ENCODE measurements at regions not wholly inside any gene's neighbourhood (a gene's known extent, or its start where the extent isn't known, plus 50 kb on each side); places are given as distances from the start of the nearest gene placed in this dataset.
"Not testable (repeated sequence)": the region's sequence is repeated elsewhere in the genome, so short reads cannot be mapped to it uniquely, and the experiment has no call there.

GRCh38 chr17:34039759-34040555 is 215.1 kb upstream of the CCL2 start:
- DNase-seq, result not testable (repeated sequence)

GRCh38 chr17:34045990-34046389 is 209.1 kb upstream of the CCL2 start:
- no peak for DNase-seq

- no peak for DNase-seq
Observed at GRCh38 chr17:34051046-34051445, 204.0 kb upstream of the CCL2 start.

- DNase-seq, result no peak
Observed at GRCh38 chr17:34054495-34054894, 200.6 kb upstream of the CCL2 start.

- no peak for DNase-seq
Observed at GRCh38 chr17:34055606-34056005, 199.5 kb upstream of the CCL2 start.

- DNase-seq, result no peak
Observed at GRCh38 chr17:34059423-34060220, 195.5 kb upstream of the CCL2 start.

- no peak for DNase-seq
Observed at GRCh38 chr17:34066528-34066927, 188.6 kb upstream of the CCL2 start.

- no peak for DNase-seq
Observed at GRCh38 chr17:34067011-34067410, 188.1 kb upstream of the CCL2 start.

- no peak for DNase-seq
Observed at GRCh38 chr17:34068571-34068970, 186.5 kb upstream of the CCL2 start.

GRCh38 chr17:34070712-34071111 is 184.4 kb upstream of the CCL2 start:
- DNase-seq, result no peak

- no peak for DNase-seq
Observed at GRCh38 chr17:34071886-34072420, 183.1 kb upstream of the CCL2 start.

GRCh38 chr17:34075076-34075475 is 180.0 kb upstream of the CCL2 start:
- no peak for DNase-seq

- DNase-seq, result no peak
Observed at GRCh38 chr17:34076743-34077631, 178.1 kb upstream of the CCL2 start.

GRCh38 chr17:34081269-34081668 is 173.8 kb upstream of the CCL2 start:
- no peak for DNase-seq

- no peak for DNase-seq
Observed at GRCh38 chr17:34082404-34082803, 172.7 kb upstream of the CCL2 start.

- DNase-seq, result not testable (repeated sequence)
Observed at GRCh38 chr17:34089042-34089441, 166.0 kb upstream of the CCL2 start.

- no peak for DNase-seq
Observed at GRCh38 chr17:34090593-34090992, 164.5 kb upstream of the CCL2 start.

- DNase-seq, result no peak
Observed at GRCh38 chr17:34091975-34092374, 163.1 kb upstream of the CCL2 start.

GRCh38 chr17:34095106-34095505 is 160.0 kb upstream of the CCL2 start:
- DNase-seq, result no peak

- no peak for DNase-seq
Observed at GRCh38 chr17:34098699-34099098, 156.4 kb upstream of the CCL2 start.

GRCh38 chr17:34099859-34100515 is 155.1 kb upstream of the CCL2 start:
- no peak for DNase-seq

GRCh38 chr17:34107019-34107418 is 148.1 kb upstream of the CCL2 start:
- DNase-seq, result no peak

All from SW 1271 (cell line).